GM12891 (cell line): ENCODE measurements at regions not wholly inside any gene's neighbourhood (a gene's known extent, or its start where the extent isn't known, plus 50 kb on each side); places are given as distances from the start of the nearest gene placed in this dataset.

Source experiments
- POLR2A ChIP-seq: IDR thresholded peaks from 2 replicates; pipeline ENCODE4 v1.6.1; 2011; ENCODE audit warnings: low read depth, low read length, control low read depth
- POLR2AphosphoS5 ChIP-seq: IDR thresholded peaks from 2 replicates; pipeline ENCODE4 v1.6.1; 2011; ENCODE audit warnings: low read depth, low read length, control low read depth
- TAF1 ChIP-seq: IDR thresholded peaks from 2 replicates; pipeline ENCODE4 v1.6.1; 2011; ENCODE audit warnings: low read depth, low read length, control low read depth

DNA sequence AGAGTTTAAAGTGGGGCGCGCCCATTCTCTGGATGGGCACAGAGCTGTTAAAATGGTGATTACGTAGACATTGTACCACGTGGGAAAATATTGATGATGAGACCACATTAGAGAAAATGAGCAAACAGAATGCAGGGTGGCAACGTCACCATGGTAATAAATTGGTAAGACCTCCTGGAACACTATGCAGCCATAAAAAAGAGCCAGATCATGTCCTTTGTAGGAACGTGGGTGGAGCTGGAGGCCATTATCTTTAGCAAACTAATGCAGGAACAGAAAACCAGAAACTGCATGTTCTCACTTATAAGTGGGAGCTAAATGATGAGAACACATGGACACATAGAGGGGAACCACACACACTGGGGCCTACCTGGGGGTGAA is 53.5 kb upstream of the CLDN14 start:
- no peak for TF ChIP-seq POLR2A
- TF ChIP-seq POLR2AphosphoS5, result no peak
- TF ChIP-seq TAF1, result no peak
